ENCODE measurements at regions not wholly inside any gene's neighbourhood (a gene's known extent, or its start where the extent isn't known, plus 50 kb on each side); places are given as distances from the start of the nearest gene placed in this dataset.

GRCh38 chr16:86387468-86388440 is 122.6 kb upstream of the FOXF1 start:
- no peak for TF ChIP-seq CTCF (conservative IDR thresholded peaks at IDR 0.05)
- no peak for TF ChIP-seq ZFX (IDR thresholded peaks at IDR 0.05)

All from C4-2B (cell line).